Activated T-cell treated with anti-CD3 and anti-CD28 coated beads for 24 hours (primary cell): ENCODE measurements at regions not wholly inside any gene's neighbourhood (a gene's known extent, or its start where the extent isn't known, plus 50 kb on each side); places are given as distances from the start of the nearest gene placed in this dataset.

ENCODE experiments used
- DNase-seq: peaks from one replicate; pipeline ENCODE4 v3.0.0-alpha.2; 2020; ENCODE audit warnings: low read depth

DNA sequence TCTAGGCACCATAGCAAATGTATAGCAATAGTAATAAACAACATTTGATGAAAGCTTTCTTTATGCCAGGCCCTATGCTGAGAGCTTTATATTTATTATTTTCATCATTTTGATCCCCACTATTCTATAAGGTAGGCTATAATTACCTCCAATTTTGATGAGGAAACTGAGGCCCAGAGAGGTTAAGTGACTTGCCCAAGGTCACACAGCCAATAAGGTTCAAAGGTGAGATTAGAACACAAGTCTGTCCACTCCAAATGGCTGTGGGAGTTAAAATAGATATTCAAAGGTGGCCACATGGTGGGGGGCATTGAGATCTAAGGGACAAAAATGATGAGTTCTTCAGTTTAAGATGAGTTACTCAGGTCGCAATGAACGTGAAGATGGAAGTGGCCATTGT lies 269.9 kb downstream of the BMP7 start:
- DNase-seq: no peak

GRCh38 chr20:56998438-56998837 lies 268.0 kb downstream of the BMP7 start:
- no peak for DNase-seq

GRCh38 chr20:57000441-57000968 lies 265.9 kb downstream of the BMP7 start:
- no peak for DNase-seq

GRCh38 chr20:57001126-57001767 lies 265.2 kb downstream of the BMP7 start:
- no peak for DNase-seq

DNA sequence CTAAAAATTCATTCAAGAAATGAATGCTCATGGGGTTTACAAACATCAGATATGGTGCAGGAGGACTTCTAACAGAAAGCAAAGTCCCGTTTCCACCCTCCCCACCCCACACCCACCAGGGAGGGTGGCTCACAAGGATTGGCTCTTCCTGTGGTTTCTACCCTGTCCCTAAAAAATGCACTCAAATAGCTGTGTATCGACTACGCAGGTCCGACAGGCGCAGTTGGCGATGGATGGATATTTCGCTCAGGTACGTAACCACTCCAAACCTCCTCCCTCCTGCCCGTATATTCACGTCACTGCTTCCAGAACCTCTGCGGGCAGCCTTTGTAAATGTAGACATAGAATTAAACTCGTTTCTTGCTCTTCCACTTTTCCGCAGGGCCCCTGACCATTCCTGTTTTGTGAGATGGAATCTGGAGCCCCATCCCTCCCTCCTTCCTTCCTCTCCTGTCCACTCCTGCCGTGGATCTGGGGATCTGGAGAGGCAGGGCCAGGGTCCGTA lies 264.3 kb downstream of the BMP7 start:
- DNase-seq: no peak

GRCh38 chr20:57003012-57003411 lies 263.4 kb downstream of the BMP7 start:
- DNase-seq: no peak

DNA sequence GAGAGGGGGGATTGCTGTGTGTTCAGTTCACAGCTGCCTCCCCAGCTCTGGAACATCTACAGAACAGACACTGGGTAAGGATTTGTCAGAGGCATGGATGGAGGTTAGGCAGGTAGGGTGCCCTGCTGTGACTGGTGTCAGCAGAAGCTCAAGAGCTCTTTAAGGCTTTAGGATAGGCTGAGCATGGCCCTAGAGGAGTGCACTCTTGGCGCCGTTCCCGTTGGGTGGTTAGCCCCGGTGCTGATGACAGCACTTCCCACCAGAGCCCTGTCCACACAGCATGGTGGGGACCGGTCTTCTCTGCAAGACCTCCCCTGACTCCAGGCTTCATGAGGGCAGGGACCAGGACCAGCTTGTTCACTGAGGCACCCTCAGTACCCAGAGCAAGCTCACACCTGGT lies 262.0 kb downstream of the BMP7 start:
- DNase-seq: no peak

DNA sequence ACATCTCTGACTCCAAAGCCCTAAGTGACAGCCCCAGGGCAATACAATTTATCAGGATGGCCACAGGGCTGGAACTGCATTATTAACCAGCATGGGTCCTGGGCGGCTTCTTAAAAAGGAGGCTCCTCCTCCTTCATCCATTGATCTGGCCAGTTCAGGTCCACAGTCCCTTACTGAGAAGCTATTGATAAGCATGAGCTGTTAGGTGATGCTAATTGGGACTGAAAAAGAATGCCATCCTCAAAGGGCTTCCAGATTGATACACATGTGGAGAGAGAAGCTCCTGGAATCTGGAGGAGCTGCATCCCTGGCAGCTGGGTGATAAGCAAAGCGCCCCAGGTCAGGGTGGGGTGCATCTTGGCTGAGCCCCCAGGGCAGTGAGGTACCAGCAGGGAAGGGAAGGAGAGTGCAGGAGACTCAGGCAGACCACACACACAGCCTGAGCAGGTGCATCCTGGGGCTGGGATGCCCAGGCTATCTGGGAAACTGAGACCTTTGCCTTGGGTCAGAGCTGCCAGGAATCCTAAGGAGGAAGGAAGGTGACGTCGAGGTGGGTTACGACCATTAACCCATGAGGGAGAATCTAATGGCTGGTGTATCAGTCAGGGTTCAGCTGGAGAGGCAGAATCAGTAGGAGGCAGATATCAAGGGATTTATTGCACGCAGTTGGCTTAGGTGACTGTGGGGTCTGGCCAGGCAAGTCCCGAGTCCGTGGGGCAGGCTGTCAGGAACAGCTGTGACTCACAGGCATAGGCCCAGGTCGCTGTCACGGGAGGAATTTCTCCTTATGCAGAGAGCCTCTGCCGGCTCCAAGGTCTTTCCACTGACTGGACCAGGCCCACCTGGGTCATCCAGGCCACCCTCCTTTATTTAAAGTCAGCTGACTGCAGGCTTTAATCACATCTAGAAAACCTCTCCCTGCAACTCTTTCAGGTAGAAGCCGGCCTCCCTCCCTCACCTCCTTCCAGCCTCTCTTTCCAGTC lies 261.2 kb downstream of the BMP7 start:
- no peak for DNase-seq

DNA sequence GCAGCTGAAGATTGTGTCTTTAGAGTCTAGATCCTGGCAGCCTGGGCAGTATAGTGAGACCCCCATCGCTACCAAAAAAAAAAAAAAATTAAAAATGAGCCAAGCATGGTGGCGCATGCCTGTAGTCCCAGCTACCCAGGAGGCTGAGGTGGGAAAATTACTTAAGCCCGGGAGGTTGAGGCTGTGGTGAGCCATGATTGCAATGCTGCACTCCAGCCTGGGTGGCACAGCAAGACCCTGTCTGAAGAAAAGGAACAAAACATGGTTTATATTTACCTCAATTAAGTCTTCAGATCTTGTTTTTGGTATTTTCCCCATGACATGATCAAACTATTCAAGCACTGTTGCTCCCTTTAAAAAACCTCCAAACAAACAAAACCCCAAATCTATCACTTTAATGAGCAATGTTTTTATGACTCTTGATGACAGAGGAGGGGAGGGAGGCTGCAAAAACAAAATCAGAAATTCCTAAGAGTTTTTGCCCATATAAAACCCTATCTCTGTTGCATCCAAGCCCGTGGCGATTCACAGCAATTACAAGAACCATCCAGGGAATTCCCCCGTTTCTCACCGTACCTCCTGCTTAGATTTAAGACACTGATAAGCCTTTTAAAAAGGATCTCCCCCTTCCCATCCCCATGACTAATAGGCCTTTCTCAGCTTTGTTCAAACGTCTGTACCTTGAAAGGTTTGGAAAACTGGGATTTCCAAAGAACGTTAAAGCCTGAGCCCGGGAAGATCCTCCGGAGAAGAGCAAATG lies 259.9 kb downstream of the BMP7 start:
- DNase-seq: no peak

DNA sequence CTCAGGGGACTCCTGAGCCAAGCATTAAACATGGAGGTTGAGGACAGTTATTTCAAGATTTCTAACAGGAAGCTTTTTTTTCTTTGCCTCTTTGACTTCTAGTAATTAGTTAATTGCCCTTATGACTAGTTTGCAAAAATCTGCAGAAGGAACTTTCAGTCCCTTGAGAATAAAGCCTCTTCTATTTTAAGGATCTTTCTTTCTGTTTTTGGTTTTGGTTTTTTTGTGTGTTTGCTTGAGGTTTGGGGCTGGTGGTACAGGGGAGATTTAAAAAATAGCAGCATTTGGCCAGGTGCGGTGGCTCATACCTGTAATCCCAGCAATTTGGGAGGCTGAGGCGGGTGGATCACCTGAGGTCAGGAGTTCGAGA lies 259.3 kb downstream of the BMP7 start:
- no peak for DNase-seq

- no peak for DNase-seq
Observed at GRCh38 chr20:57008217-57008616, 258.2 kb downstream of the BMP7 start.

DNA sequence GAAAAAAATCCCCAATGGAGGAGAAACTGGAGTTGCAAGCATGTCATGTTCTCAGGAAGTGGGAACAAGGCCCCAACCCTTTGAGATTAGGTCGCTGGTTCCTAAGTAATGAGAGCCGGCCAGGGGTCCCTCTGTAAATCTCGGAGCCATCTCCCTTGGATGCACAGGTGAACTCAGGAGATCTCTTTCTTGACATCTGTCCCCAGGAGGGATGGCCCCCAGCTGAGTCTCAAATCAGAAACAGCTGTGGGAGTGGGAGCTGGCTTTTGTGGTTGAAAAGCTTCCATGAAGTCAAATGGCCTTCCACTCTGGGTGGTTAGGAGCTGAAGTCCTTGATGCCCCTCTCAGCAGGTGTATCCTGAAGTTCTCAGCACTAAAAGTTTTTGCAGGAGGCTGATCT lies 257.1 kb downstream of the BMP7 start:
- no peak for DNase-seq

GRCh38 chr20:57009775-57010174 lies 256.7 kb downstream of the BMP7 start:
- no peak for DNase-seq

DNA sequence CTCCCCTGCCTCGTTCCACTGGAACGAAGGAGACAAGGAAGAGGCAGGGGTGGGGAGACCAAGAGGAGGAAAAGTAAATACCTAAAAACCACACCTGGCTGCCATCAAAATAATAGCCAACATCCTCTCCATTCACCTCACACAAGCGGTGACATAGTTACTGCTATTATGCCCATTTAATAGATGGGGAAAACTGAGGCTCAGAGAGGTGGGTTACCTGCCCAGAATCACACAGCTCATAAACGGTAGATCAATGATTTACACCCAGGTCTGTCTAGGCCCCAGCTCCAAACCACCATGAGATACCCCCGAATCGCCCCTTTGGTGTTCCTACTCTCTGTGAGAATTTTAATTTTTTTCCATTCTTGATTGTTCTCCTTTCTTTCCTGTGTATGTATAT lies 253.8 kb downstream of the BMP7 start:
- DNase-seq: no peak

DNA sequence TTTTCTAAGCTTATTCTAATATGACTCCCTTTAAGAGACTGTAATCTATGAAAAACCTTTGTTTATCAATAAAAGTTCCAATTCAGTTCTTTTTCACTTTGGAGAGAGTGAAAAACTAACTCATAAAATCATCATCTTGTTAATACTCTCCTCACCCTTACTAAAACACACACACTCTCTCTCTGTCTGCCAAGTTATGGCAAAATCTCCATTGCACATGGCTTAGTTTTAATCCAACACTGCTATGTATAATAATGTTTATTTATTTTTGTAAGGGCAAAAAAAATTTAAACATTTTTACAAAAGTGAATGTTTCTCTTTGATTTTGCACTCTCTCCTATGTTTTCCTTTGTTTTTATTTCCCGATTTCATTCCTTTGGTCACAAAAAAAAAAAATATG lies 253.2 kb downstream of the BMP7 start:
- no peak for DNase-seq

- no peak for DNase-seq
Observed at GRCh38 chr20:57013741-57014140, 252.7 kb downstream of the BMP7 start.

GRCh38 chr20:57020364-57020763 lies 246.1 kb downstream of the BMP7 start:
- no peak for DNase-seq

GRCh38 chr20:57022306-57022705 lies 244.1 kb downstream of the BMP7 start:
- no peak for DNase-seq

GRCh38 chr20:57023007-57023406 lies 243.4 kb downstream of the BMP7 start:
- DNase-seq: no peak

GRCh38 chr20:57023997-57024396 lies 242.4 kb downstream of the BMP7 start:
- no peak for DNase-seq

- DNase-seq: no peak
Observed at GRCh38 chr20:57024849-57025248, 241.6 kb downstream of the BMP7 start.

GRCh38 chr20:57025261-57025660 lies 241.2 kb downstream of the BMP7 start:
- no peak for DNase-seq
